Right lobe of liver (tissue), 4 donors: ENCODE measurements at regions not wholly inside any gene's neighbourhood (a gene's known extent, or its start where the extent isn't known, plus 50 kb on each side); places are given as distances from the start of the nearest gene placed in this dataset.

Experiments
- CTCF ChIP-seq, 4 donors: fragments of 200-600 bp in 3 of 4; fragments of 450-650 bp in 1 of 4; IDR thresholded peaks; one replicate each; pipeline versions ENCODE4 v1.5.1 to v1.8.0; 2016 to 2022; ENCODE audit warnings: antibody characterized with exemption in 4 of 4, mild to moderate bottlenecking in 2 of 4
- POLR2A ChIP-seq: fragments of 450-650 bp; IDR thresholded peaks from one replicate; pipeline ENCODE4 v1.6.1; 2017; ENCODE audit warnings: antibody characterized with exemption, mild to moderate bottlenecking
- donor health status: DM: no; HTN: no; CAD: no.
- donor health status: DM: no; HTN: no; CAD: no.
- donor health status: DM: no; HTN: yes; CAD: no.

- TF ChIP-seq POLR2A (no peak), CTCF (IDR thresholded peaks at IDR 0.05) (no peak)
Measured at GRCh38 chr3:28936154-28936553, 344.7 kb upstream of the RBMS3 start.
